Fibroblast of peridontal ligament (primary cell): ENCODE measurements at regions not wholly inside any gene's neighbourhood (a gene's known extent, or its start where the extent isn't known, plus 50 kb on each side); places are given as distances from the start of the nearest gene placed in this dataset.

ENCODE experiments used
- DNase-seq: peaks from one replicate; pipeline ENCODE4 v3.0.0-alpha.2; 2010; ENCODE audit errors: extremely low read depth

- DNase-seq = no peak
These were observed 396.5 kb downstream of the OCA2 start for GRCh38 chr15:27702581-27702980.

DNA sequence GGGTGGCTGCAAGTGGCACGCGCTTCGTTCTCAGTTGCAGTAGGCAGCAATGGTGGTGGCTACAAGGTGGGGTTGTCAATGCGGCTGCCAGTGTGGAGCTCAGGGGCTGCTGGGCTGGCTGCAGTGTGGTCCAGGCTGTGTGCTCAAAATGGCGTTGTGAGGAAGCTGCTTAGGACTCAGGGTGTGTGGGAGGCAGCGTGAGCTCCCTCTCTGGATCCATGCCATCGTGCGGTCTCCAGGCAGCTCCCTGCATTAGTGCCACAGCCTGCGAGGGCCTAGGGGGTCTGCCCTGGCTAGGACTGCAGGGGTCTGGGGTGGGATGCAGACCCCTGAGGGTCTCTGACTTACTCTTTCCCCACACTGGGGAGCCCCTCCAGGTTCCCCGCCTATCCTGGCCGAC, 397.2 kb downstream of the OCA2 start:
- DNase-seq = no peak

- DNase-seq = no peak
These were observed 398.1 kb downstream of the OCA2 start for GRCh38 chr15:27701014-27701413.

- no peak for DNase-seq
These were observed 399.4 kb downstream of the OCA2 start for GRCh38 chr15:27699699-27700098.

- no peak for DNase-seq
These were observed 402.6 kb downstream of the OCA2 start for GRCh38 chr15:27696530-27696929.

DNA sequence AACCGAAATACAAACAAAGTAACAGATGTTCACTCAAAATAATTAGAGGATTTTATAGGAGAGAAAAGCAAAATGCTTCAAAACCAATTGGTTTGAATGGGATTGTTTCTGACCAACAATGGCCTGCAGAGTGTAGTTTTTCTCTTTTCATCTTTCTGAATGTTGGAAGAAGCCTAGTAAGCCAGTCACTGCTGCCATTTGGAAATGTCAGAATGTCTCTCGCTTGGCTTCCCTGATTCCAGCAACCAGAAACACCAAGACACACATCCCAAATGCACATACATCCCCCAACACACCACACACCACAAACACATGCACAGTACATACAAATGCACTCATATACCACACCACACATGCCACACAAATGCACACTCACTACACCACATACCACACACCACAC, 403.4 kb downstream of the OCA2 start:
- DNase-seq = no peak

GRCh38 chr15:27694506-27695087, 404.5 kb downstream of the OCA2 start:
- DNase-seq = no peak

- no peak for DNase-seq
These were observed 405.8 kb downstream of the OCA2 start for GRCh38 chr15:27693280-27693679.

DNA sequence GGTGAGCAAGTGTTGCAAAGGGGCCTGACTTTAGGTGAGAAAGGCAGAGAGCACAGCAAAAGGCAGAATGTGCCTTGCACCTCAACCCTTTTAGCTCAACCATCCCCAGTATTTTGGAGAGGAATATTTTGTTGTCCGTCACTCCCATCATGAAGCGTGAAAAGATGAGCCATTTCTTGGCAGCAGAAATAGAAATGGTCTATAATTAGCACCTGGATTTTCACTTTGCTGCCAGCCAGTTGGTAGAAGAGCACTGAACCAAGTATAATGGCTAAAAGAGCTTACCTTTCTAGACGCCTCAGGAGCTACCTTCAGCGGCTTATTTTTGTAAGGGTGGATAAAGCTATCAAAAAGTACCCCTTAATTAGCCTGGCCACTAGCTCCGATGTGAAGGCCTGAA, 406.7 kb downstream of the OCA2 start:
- DNase-seq = no peak

DNA sequence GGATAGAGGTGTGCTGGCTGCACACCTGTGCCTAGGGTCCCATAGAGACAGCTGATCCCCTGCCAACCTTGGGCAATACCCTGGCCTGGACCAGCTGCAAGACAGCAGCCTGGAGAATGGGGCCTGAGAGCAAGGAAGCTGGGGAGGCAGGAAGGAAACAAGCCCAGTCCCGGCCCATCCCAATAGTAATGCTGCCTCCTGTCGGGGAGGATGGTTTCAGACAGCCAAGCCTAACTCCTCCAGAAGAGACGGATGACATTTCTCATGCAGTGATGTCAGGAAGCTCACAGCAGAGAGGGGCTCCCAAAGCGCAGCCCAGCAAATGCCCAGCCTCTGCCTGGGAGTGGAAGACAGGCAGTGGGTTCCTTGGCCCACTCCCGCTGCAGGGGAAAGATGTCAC, 408.8 kb downstream of the OCA2 start:
- DNase-seq = no peak

DNA sequence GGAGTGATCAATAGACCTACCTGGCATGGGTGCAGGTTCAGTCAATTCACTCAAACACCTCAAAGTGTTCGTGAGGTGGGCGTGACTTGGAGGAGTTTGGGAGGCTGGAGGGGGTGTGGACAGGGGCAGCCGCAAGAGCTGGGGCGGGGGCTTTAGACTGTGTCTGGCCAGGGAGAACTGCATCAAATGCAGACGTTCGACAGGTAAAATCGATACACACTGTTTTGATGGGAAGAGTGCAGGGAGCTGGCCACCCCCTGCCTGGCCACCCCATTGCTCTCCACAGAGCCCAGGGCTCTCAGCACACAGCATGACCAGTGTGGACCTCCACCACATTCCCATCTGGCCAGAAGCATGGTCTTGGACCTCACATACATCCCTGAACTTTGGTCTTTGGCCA, 412.1 kb downstream of the OCA2 start:
- no peak for DNase-seq

DNA sequence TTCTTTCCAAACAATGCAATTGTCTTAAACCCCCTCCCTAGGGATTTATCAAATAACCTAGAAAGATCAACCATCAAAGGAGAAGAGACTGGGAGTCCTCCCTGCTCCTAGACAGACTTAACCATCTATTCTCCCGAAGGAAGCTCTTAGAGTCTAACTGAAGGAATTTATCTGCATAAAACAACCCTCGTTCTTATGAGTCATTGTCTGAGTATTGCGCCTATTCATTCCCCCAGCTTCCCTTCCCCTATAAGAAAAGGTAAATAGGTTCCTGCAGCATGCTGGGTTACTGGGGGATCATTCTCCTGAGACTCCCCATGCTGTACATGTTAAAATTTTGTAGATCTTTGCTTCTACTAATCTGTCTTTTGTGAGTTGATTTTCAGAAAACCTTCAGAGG, 412.7 kb downstream of the OCA2 start:
- DNase-seq = no peak

DNA sequence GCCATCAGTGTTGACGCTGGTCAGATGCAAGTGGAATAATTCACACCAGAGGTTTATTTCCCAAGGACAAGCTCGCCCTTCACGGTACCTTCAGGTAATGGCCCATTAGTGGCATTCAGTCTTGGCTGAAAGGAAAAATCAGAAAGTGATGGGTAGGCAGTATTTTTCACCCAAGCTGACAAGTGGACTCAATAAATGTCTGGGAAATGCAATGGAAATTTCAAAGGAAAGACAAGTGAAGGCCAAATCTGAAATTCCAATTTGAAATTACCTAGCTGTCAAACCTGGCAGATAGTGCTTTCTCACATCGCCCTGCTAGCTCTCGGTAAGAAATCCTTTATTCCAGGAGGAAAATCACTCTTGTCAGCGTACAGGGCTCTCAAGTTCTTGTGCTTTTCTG, 413.5 kb downstream of the OCA2 start:
- no peak for DNase-seq

GRCh38 chr15:27683121-27683520, 416.0 kb downstream of the OCA2 start:
- no peak for DNase-seq

- DNase-seq = no peak
These were observed 418.1 kb downstream of the OCA2 start for GRCh38 chr15:27681038-27681437.

DNA sequence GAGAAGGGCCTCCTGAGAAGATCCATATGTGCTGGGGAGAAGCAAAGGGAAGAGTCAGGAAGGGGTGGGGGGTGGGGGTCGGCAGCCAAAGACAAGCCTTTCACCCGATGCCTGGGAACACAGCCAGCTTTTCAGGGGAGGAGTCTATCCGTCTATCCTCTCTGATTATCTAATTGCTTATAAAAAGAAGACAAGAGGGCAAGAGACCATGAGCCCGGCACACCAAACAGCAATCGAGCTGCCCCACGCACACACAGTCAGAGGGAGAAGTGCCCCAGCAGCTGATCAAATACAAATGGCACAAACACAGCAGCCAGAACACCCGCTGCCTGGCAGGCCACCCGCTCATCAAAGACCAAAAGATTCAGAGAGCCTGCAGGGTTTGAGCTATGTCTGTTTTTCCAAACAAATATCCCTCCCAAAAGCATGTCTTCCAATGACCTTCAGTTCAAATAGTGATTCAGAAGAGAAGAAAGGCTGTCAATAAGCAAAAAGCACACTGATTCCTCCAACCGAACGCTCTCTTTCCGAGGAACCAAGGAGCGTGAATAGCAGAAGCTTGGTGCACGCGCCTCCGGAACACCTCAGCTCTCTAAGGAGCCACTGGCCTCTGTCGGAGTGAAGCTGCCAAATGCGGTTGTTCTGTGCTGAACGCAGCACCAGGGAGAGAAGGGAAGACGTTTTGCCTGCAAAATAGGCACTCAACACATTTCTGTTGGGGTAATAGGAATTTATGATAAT, 419.2 kb downstream of the OCA2 start:
- peak; percentile 0 for DNase-seq

DNA sequence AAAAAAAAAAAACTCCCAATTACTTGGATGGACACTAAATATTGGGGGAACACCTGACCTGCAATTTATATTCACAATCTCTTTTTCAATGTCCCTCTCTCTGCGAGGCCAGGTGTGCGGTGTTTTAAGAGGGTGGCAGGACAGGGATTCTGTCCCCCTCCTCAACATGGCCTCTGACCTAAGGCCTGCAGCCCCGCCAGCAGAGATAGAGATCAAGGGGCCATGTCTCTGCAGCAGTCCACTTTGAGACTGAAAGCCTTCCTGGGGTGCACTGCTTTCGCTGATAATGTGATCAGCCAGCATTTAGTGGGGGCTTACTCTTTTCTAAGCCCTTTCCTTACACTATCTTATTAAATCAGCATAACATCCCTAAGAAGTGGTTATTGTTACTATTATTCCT, 419.9 kb downstream of the OCA2 start:
- no peak for DNase-seq

DNA sequence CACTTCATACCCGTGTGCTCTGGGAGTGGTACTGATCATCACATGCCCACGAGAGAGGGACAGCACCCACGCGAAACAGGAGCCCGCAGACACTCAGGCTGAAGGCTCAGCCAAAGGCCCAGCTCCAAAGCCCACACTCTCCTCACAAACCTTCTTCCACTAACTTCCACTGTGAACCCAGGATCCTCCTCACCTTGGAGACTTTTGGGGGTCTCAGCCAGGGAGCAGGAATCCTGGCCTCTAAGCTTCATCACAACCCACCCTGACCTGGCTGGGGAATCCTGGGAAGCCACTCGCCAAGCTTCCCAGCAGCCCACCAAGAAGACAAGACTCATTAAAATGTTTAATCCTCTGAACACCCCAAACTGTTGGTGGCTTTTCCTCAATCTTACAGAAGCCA, 421.2 kb downstream of the OCA2 start:
- no peak for DNase-seq

GRCh38 chr15:27676647-27677046, 422.5 kb downstream of the OCA2 start:
- no peak for DNase-seq

GRCh38 chr15:27675571-27675970, 423.5 kb downstream of the OCA2 start:
- DNase-seq = no peak

DNA sequence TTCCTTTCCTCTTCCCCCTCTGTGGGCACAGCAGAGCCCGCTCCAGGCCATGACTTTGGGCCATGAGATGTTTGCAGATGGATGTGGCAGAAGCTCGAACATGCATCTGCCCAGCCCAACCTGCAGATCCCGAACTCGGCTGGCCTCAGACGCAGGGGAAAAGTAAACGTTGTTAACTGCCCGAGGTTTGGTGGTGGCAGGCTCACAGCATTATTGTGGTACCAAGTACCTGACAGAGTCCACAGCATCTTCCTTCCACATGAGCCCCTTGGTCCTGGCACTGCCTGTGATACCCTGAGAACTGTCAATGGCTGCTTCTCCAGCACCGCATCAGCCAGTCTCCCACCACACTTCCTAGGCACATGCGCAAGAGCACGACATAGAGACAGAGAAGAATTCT, 424.3 kb downstream of the OCA2 start:
- no peak for DNase-seq

DNA sequence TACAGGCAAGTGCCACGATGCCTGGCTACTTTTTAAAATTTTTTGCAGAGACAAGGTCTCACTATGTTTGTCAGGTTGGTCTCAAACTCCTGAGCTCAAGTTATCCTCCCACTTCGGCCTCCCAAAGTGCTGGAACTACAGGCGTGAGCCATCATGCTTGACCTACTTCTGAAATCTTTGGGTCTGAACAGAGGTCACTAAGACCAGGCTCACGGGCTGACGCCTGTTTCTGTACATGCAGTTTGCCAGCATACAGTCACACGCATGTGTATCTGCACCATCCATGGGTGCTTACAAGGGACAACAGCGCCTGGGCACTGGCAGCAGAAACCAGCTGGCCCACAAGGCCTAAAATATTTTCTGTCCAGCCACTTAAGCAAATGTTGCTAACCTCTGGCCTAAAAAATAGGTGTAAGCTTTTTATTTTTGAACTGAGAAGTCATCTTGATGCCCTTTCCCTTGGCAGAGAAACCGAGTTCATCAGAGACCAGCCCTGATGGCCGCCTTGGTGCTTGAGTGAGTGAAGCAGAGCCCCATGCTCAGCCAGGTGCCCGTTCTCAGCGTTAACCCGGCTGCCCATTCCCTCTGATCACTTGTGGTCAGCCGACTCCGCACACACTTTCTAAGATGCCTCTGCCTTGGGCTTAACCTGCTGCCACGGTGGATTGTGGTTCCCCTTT, 425.2 kb downstream of the OCA2 start:
- no peak for DNase-seq

DNA sequence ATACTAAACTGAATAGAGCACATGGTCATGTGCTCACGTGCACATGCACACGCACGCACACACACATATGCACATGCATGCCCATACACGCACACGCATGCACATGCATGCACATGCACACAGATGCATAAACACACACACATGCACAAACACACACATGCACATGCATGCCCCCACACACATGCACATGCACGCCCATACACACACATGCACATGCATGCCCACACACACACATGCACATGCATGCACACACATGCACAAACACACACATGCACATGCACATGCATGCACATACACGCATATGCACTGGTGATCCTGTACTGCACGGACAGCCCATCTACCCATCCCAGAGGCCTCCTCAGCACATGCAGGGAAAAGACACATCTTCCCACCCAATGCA, 426.6 kb downstream of the OCA2 start:
- no peak for DNase-seq
